DMS153 treated with DMSO at 0.1 percent for 48 hours (cell line): ENCODE measurements at regions not wholly inside any gene's neighbourhood (a gene's known extent, or its start where the extent isn't known, plus 50 kb on each side); places are given as distances from the start of the nearest gene placed in this dataset.

Experiments used
- DNase-seq: peaks from one replicate; lab custom pipeline; 2025; ENCODE audit not compliant: unreplicated experiment; lab: John Stamatoyannopoulos, UW

DNA sequence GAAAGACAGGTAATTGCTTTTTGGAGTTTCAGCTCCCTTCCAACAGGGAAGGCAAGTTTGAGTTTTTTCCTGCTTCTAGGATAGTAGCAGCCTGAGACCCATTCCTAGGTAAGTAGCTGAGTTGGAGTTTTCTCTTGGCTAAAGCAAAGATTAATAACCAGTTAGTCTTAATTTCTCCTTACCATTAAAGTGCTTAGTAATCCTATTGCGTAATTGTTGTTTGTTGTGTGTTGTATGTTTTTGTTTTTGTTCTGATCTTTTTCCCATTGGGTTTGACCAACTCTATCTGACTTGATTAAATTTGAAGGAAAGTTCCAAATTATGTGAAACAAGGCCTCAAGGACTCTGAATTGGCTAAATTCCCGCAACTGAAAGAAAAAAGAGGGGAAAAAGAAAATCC lies 83.5 kb downstream of the TBX22 start:
- no peak for DNase-seq

- DNase-seq = no peak
These were observed 105.8 kb downstream of the TBX22 start for GRCh38 chrX:80120335-80120734.

GRCh38 chrX:80138938-80139337 lies 124.4 kb downstream of the TBX22 start:
- no peak for DNase-seq

- DNase-seq = no peak
These were observed 125.0 kb downstream of the TBX22 start for GRCh38 chrX:80139564-80139963.

- no peak for DNase-seq
These were observed 156.0 kb downstream of the TBX22 start for GRCh38 chrX:80170581-80170980.

- no peak for DNase-seq
These were observed 158.7 kb downstream of the TBX22 start for GRCh38 chrX:80173261-80173660.

GRCh38 chrX:80174925-80175574 lies 160.5 kb downstream of the TBX22 start:
- no peak for DNase-seq

DNA sequence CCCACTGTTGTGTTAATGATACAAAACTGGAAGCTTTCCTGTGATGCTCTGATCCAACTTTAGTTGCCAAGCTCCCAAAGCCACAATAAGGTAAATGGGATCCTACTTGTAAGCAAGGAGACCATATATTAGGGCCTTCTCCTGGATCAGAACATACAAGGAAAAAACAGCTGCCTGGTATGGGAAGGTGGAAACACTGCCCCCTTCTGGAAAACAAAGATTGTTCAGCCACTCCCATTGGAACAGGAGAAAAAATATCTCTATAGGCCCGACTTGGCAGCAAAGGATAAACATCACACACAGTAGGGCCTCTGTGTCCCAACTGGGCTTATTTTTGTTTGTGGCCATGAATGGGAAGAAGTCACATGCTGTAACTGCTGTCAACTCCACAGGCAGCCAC lies 166.5 kb downstream of the TBX22 start:
- DNase-seq = no peak

GRCh38 chrX:80184854-80185253 lies 170.3 kb downstream of the TBX22 start:
- no peak for DNase-seq

DNA sequence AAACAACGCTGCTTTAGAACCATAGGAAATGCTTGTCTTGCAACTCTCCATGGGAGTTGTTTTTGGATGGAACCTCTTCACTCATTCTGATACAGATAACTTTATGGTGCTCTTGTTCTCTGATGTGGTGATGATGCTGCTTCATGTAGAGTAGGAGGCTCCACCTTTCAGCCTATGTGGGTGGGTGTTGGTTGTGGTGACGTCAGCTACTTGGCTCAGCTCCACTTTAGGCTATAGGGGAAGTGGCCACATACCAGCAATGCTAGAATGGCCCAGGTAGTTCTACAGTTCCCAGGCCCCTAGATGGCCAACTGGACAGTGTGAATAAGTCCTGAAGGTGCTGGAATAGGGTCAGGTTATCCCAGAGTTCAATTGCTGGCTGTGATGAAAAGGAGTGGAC lies 192.1 kb downstream of the TBX22 start:
- no peak for DNase-seq

- no peak for DNase-seq
These were observed 192.8 kb downstream of the TBX22 start for GRCh38 chrX:80207327-80207726.

- no peak for DNase-seq
These were observed 201.5 kb downstream of the TBX22 start for GRCh38 chrX:80216086-80216485.

DNA sequence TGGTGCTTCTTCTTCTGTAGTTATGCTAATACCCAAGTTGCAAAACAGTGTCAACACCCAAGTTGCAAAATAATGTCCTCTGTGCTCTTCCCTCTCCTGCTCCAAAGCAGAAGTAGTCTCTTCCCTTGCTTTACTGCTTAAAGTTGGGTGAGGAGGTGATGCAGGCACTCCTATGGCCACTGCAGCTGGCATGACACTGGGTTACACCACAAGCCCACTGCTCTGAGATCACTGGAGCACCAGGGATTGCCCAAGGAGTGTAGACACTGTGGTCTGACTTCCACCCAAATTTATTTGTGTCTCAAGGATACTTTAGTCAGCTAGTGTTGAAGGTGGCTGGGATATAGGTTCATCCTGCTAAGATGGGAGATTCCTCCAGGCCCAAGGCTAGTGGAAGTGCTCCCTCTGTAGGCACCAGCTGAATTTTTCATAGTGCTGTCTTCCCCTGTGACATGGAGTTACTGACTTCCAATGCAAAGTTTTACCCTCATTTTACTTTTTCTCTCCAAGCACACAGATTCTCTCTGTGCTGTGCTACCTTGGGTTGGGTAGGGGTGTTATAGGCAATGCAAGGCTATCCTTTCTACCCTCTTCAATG lies 196.2 kb upstream of the TENT5D start:
- DNase-seq = no peak

DNA sequence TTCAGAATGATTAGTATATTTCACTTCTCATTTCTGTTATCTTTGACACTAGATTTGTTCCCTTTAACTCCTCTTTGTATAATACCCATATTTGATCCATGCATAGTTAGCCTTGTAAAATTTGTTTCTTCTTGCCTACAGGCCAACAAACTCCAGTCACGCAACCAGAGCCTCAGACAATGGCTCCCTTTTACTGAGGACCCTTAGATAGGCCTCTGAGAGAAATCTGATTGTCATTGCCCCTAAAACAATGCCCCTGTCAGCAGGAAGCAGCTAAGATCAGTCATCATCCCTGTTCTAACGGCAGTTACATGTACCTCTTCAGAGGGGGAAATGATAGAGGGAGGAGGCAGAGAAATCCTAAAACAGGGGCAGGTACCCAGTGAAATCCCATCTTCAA lies 190.6 kb upstream of the TENT5D start:
- DNase-seq = no peak

GRCh38 chrX:80237072-80237471 lies 183.2 kb upstream of the TENT5D start:
- DNase-seq = no peak

DNA sequence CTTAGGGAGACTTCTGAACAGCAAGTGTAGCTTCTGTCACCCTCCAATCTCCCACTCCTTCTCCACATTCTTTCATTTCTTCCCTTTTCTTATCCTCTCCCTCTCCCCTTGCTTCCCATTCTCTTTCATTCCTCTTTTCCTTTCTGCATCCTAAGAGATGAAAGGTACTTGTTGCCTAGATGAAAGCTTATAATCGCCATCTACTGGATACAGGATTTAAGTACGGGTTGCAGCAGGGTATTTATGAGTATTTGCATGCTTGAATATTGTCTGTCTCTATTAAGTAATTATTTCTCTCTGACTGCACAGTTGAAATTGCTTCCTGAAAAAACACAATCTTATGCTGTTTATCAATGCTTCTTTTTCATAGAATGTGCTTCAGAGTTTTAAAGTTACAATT lies 174.0 kb upstream of the TENT5D start:
- no peak for DNase-seq

DNA sequence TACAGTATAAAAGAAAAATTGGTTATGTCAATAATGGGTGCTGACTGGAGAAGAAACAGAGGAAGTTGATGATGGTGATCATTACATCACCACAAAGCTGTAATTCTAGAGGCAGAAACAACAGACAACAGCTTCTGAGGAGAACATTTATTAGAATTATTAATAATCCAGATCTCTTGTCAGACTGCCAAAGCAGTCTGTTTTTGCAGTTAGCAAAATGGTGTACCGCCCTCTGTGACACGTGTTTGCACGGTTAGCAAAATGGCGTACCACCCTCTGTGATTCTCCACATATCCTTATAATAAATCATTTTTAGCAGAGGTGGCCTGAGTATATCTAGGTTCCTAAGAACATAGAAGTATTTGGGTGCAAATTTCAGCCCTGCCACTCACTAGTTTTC lies 154.0 kb upstream of the TENT5D start:
- no peak for DNase-seq

DNA sequence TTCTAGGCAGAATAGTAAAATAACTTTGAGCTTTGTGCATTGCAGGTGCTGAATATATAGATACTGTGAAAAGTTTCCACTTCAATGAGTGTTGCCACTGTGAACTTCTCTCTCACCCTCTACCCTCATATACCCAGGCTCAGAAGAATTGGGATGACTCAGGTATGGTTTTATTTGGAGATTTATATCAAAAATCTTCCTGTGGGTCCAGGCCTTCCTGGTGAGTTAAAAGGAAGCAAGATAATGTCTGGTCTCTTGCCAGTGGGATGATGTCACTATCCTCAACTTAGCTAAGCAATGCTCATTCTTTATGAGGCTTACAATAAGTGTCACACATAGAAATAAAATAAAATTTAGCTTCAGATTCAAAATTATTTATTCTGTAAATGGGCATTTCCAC lies 153.3 kb upstream of the TENT5D start:
- DNase-seq = no peak

- no peak for DNase-seq
These were observed 152.5 kb upstream of the TENT5D start for GRCh38 chrX:80267790-80268189.

- DNase-seq = no peak
These were observed 137.7 kb upstream of the TENT5D start for GRCh38 chrX:80282535-80282934.

GRCh38 chrX:80285131-80285773 lies 135.0 kb upstream of the TENT5D start:
- DNase-seq = peak; percentile 1

DNA sequence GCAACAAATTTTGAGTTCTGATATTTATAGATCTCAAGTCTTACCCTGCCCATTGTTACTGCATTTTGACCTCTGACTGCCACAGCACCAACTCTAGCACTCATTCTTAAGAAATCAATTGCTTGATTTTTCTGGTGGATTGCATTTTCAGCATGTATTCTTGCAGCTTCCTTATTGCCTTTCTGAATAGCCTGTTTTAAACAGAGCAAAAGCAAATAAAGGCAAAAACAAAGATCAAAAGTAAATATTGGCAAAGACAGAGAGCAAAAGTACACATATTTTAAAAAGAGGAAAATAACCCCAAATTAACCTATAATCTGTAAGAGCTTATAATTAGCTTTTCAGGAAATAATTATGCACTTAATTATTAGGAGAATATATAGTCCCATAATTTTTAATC lies 129.4 kb upstream of the TENT5D start:
- no peak for DNase-seq

DNA sequence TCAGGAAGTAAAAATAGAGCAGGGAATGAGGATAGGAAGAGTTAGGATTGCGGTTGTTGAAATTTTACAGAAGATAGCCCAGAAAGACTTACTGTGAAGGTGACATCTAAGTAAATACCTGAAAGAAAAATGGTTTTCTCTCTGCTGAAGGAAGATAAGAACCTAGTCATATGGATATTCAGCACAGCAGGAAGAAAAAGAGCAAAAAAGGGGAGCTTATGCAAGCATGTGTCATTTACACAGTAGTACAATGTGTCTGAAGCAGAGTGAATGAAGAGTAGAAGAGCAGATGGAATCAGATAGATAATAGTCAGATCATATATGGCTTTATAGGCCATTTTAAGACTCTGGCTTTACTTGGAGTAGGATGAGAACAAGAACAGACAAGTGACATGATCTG lies 126.9 kb upstream of the TENT5D start:
- no peak for DNase-seq
